ENCODE measurements at regions not wholly inside any gene's neighbourhood (a gene's known extent, or its start where the extent isn't known, plus 50 kb on each side); places are given as distances from the start of the nearest gene placed in this dataset.

GRCh38 chrX:46367491-46367890, 177.7 kb downstream of the ZNF674 start:
- CTCF ChIA-PET, result no interaction called here
- FAIRE-seq, result peak; percentile 12
- BruUV-seq (replicated peaks), result no TSS peak

More at GRCh38 chrX:46367491-46367890, 177.7 kb downstream of the ZNF674 start:
- dilution Hi-C loops (cut with MboI; ENCODE audit: extremely low pct_ligation_motif_present, low sequenced_read_pairs) (no loop called here), intact Hi-C loops (cut with micrococcal nuclease) (no loop called here)
- DNase-seq (ENCODE audit: low read depth, low spot score), result no peak
- Histone ChIP-seq H3K9me3 (replicated peaks; ENCODE audit: control insufficient read depth, insufficient read depth, low read length) (no peaks in the 10 kb centered on the region), H3K4me2 (ENCODE audit: insufficient read depth, low read length) (no peak overlapping the region), H3K27me3 (ENCODE audit: control insufficient read depth in 2 of 2, insufficient read depth in 2 of 2, low read length in 2 of 2) (no peaks in the 10 kb centered on the region), H3K9me1 (replicated peaks; ENCODE audit: control insufficient read depth, extremely low read depth, insufficient read depth, low read length) (no peaks in the 10 kb centered on the region), H3K9ac (replicated peaks; ENCODE audit: extremely low read depth, insufficient read depth, low read length) (no peak overlapping the region), H2AFZ (ENCODE audit: low read depth, low read length) (no peak overlapping the region), H3K36me3 (ENCODE audit: control insufficient read depth in 2 of 2, extremely low read depth in 1 of 2, insufficient read depth in 2 of 2, low read length in 2 of 2) (no peaks in the 10 kb centered on the region), H3K4me3 (replicated peaks in 1 of 3; ENCODE audit: insufficient read depth in 1 of 3, low read depth in 1 of 3, low read length in 3 of 3) (no peak overlapping the region), H3K79me2 (ENCODE audit: control insufficient read depth, insufficient read depth, low read length) (no peaks in the 10 kb centered on the region), H3K4me1 (ENCODE audit: control insufficient read depth, extremely low read depth, insufficient read depth, low read length) (no peaks in the 10 kb centered on the region), H3K27ac (ENCODE audit: insufficient read depth, low read depth, low read length) (no peak overlapping the region), H4K20me1 (replicated peaks; ENCODE audit: control insufficient read depth, extremely low read depth, insufficient read depth, low read length) (no peaks in the 10 kb centered on the region)
- TF ChIP-seq EZH2 (IDR thresholded peaks at IDR 0.05; ENCODE audit: borderline replicate concordance, low read depth, low read length, severe bottlenecking), result no peak
- no peak for TF ChIP-seq POLR2AphosphoS5 (IDR thresholded peaks at IDR 0.05; ENCODE audit: insufficient read depth, low read depth, low read length)
- TF ChIP-seq FOS (IDR thresholded peaks at IDR 0.05; ENCODE audit: borderline replicate concordance, insufficient read depth, low read length), result no peak
- no peak for TF ChIP-seq POLR2A (IDR thresholded peaks at IDR 0.05; ENCODE audit: low read depth, low read length)
- no peak for TF ChIP-seq JUN (IDR thresholded peaks at IDR 0.05; ENCODE audit: borderline replicate concordance, insufficient read depth, insufficient read length, low read depth)
- TF ChIP-seq MYC (IDR thresholded peaks at IDR 0.05; ENCODE audit: low read depth, low read length), result no peak
- no peak for TF ChIP-seq GATA2 (IDR thresholded peaks at IDR 0.05; ENCODE audit: insufficient read depth, insufficient read length, low read depth, low read length)
- TF ChIP-seq MAX (IDR thresholded peaks at IDR 0.05; ENCODE audit: insufficient read depth, insufficient read length), result no peak
- no peak for TF ChIP-seq CTCF (IDR thresholded peaks at IDR 0.05; ENCODE audit: extremely low read depth in 1 of 2, insufficient read depth in 1 of 2, low read depth in 1 of 2, low read length in 2 of 2)
- POLR2A ChIA-PET, result no interaction called here
